ENCODE measurements at regions not wholly inside any gene's neighbourhood (a gene's known extent, or its start where the extent isn't known, plus 50 kb on each side); places are given as distances from the start of the nearest gene placed in this dataset.

DNA sequence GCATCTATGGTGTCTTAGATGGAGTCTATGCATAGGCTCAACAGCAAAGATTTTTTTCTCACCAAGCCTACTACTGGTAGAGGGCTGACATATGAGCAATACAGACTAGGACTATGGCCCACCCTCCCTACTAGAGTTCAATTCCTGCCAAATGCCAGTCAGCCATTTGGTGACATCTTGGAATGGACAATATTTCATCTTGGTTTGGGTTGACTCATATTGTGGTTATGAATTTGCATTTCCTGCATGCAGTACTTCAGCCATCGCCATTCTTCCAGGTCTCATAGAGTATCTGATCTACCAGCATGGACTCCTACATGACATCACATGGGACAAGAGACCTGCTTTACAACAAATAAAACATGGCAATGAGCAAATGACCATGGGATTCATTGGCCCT, 778.1 kb upstream of the SOX9 start:
- no peak for DNase-seq (ENCODE audit: insufficient read length)
- TF ChIP-seq POLR2AphosphoS5 (IDR thresholded peaks at IDR 0.05; ENCODE audit: low read depth, low read length) (no peak), POLR2A (IDR thresholded peaks at IDR 0.05; ENCODE audit: low read depth, low read length) (no peak), TAF1 (IDR thresholded peaks at IDR 0.05; ENCODE audit: borderline replicate concordance, low read depth, low read length) (no peak)
- no peak for FAIRE-seq

GRCh38 chr17:71349908-71350600, 770.8 kb upstream of the SOX9 start:
- no peak for FAIRE-seq

DNA sequence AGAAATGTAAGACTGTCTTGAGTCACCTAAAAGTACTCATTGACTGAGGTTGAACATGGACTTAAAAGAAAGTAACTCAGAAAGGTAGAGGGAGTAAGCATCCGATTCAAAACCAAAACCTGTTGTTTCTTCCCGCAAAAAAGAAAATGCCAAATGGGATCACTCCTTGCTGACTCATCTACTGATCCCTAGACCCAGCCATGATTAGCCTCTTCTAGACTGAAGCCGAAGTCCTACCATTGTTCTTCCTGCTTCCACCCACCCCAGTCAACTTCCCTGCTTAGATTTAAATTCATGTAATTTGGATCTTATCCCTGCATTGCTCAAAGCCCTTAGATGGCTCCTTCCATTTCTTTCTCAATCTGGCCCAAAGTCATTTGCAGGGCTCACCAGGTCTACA, 760.5 kb upstream of the SOX9 start:
- FAIRE-seq = no peak
- DNase-seq (ENCODE audit: insufficient read length) = no peak
- TF ChIP-seq POLR2AphosphoS5 (IDR thresholded peaks at IDR 0.05; ENCODE audit: low read depth, low read length) (no peak), TAF1 (IDR thresholded peaks at IDR 0.05; ENCODE audit: borderline replicate concordance, low read depth, low read length) (no peak), POLR2A (IDR thresholded peaks at IDR 0.05; ENCODE audit: low read depth, low read length) (no peak)

More at GRCh38 chr17:71349908-71350600, 770.8 kb upstream of the SOX9 start:
- DNase-seq (ENCODE audit: insufficient read length) = no peak
- TF ChIP-seq POLR2AphosphoS5 (IDR thresholded peaks at IDR 0.05; ENCODE audit: low read depth, low read length) (no peak), TAF1 (IDR thresholded peaks at IDR 0.05; ENCODE audit: borderline replicate concordance, low read depth, low read length) (no peak), POLR2A (IDR thresholded peaks at IDR 0.05; ENCODE audit: low read depth, low read length) (no peak)

- no peak for TF ChIP-seq POLR2A (IDR thresholded peaks at IDR 0.05; ENCODE audit: low read depth, low read length)
- no peak for TF ChIP-seq POLR2AphosphoS5 (IDR thresholded peaks at IDR 0.05; ENCODE audit: low read depth, low read length)
- no peak for TF ChIP-seq TAF1 (IDR thresholded peaks at IDR 0.05; ENCODE audit: borderline replicate concordance, low read depth, low read length)
- FAIRE-seq = no peak
- no peak for DNase-seq (ENCODE audit: insufficient read length)
These were observed 759.0 kb upstream of the SOX9 start for GRCh38 chr17:71361656-71362450.

- no peak for TF ChIP-seq TAF1 (IDR thresholded peaks at IDR 0.05; ENCODE audit: borderline replicate concordance, low read depth, low read length)
- TF ChIP-seq POLR2A (IDR thresholded peaks at IDR 0.05; ENCODE audit: low read depth, low read length) = no peak
- TF ChIP-seq POLR2AphosphoS5 (IDR thresholded peaks at IDR 0.05; ENCODE audit: low read depth, low read length) = no peak
- DNase-seq (ENCODE audit: insufficient read length) = no peak
- no peak for FAIRE-seq
These were observed 757.2 kb upstream of the SOX9 start for GRCh38 chr17:71363661-71364060.

DNA sequence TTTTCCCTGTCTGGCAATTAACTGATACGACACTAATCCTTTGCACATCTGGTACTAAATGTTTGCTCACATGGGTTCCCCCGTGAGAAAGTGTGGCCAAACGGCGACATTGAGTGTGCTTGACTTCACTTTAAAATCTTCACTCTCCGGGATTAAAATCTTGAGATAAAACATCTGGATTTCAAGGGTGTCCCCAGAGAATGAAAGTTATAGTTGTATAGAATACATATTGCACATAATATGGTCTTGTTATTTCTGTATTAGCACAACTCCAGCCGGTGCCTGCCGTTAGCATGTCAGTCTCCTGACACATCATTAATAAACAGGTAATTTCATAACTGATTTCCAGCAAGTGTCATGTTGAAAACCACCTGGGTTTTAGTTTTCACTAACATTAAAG, 749.0 kb upstream of the SOX9 start:
- TF ChIP-seq TAF1 (IDR thresholded peaks at IDR 0.05; ENCODE audit: borderline replicate concordance, low read depth, low read length) = no peak
- no peak for TF ChIP-seq POLR2A (IDR thresholded peaks at IDR 0.05; ENCODE audit: low read depth, low read length)
- no peak for TF ChIP-seq POLR2AphosphoS5 (IDR thresholded peaks at IDR 0.05; ENCODE audit: low read depth, low read length)
- FAIRE-seq = no peak
- no peak for DNase-seq (ENCODE audit: insufficient read length)

DNA sequence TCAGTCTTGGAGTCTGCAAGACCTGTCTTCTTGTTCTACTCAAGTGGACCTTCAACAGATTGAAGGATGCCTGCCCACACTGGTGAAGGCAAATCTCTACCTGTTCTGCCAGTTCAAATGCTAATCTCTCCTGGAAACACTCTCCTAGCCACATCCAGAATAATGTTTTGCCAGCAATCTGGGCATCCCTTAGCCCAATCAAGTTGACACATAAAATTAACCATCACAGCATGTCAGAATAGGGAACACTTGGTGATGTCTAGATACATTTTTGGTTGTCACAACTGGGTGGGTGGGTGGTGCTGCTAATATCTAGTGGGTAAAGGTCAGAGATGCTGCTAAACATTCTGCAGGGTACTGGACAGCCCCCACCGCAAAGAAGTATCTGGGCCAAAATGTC, 744.9 kb upstream of the SOX9 start:
- FAIRE-seq (no peak), DNase-seq (ENCODE audit: insufficient read length) (no peak)
- TF ChIP-seq TAF1 (IDR thresholded peaks at IDR 0.05; ENCODE audit: borderline replicate concordance, low read depth, low read length) = no peak

DNA sequence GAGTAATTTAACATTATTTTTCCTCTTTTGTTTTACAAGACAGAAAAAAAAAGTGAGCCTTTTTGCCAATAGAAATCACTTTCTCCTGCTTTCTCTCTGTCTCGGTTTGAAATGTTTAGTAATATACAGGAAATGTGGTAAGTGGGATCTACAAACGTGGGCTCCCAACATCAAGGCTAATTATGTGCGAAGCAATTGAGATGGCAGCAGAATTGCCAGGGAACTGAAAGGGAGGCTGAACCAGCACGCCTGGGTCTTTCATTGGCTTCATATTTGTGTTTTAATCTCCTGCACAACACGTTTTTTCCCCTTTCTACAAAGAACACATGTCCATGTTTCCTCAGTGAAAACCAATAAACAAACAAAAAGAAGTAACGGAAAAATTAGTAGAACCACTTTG, 743.9 kb upstream of the SOX9 start:
- no peak for FAIRE-seq
- no peak for TF ChIP-seq POLR2AphosphoS5 (IDR thresholded peaks at IDR 0.05; ENCODE audit: low read depth, low read length)
- no peak for TF ChIP-seq POLR2A (IDR thresholded peaks at IDR 0.05; ENCODE audit: low read depth, low read length)
- no peak for TF ChIP-seq TAF1 (IDR thresholded peaks at IDR 0.05; ENCODE audit: borderline replicate concordance, low read depth, low read length)
- DNase-seq (ENCODE audit: insufficient read length) = no peak

- FAIRE-seq (no peak), DNase-seq (ENCODE audit: insufficient read length) (no peak)
- TF ChIP-seq POLR2A (IDR thresholded peaks at IDR 0.05; ENCODE audit: low read depth, low read length) (no peak), POLR2AphosphoS5 (IDR thresholded peaks at IDR 0.05; ENCODE audit: low read depth, low read length) (no peak), TAF1 (IDR thresholded peaks at IDR 0.05; ENCODE audit: borderline replicate concordance, low read depth, low read length) (no peak)
These were observed 742.8 kb upstream of the SOX9 start for GRCh38 chr17:71378036-71378435.

DNA sequence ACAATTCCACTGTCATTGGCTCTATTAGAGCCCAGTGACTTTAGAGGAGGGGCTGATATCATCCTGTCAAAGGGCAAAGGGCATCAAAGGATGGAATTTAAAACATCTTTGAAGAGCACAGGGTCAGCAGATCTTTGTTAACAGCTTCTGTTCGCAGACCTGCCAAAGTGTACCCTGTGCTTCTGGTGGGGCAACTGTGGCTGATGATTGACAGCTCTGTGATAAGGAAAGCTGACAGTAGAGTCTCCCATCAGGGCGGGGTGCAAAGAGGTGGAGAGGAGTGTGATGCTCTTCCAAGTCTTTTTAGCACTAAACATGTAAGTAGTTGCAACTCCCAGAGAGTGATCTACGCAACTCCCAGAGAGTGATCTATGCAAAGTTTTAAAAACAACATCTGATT, 742.1 kb upstream of the SOX9 start:
- TF ChIP-seq POLR2AphosphoS5 (IDR thresholded peaks at IDR 0.05; ENCODE audit: low read depth, low read length) (no peak), TAF1 (IDR thresholded peaks at IDR 0.05; ENCODE audit: borderline replicate concordance, low read depth, low read length) (no peak)
- FAIRE-seq (no peak), DNase-seq (ENCODE audit: insufficient read length) (no peak)

GRCh38 chr17:71379512-71379911, 741.3 kb upstream of the SOX9 start:
- TF ChIP-seq POLR2AphosphoS5 (IDR thresholded peaks at IDR 0.05; ENCODE audit: low read depth, low read length) = no peak
- TF ChIP-seq TAF1 (IDR thresholded peaks at IDR 0.05; ENCODE audit: borderline replicate concordance, low read depth, low read length) = no peak
- TF ChIP-seq POLR2A (IDR thresholded peaks at IDR 0.05; ENCODE audit: low read depth, low read length) = no peak
- FAIRE-seq (no peak), DNase-seq (ENCODE audit: insufficient read length) (no peak)

- DNase-seq (ENCODE audit: insufficient read length) (no peak), FAIRE-seq (no peak)
- no peak for TF ChIP-seq POLR2A (IDR thresholded peaks at IDR 0.05; ENCODE audit: low read depth, low read length)
- TF ChIP-seq TAF1 (IDR thresholded peaks at IDR 0.05; ENCODE audit: borderline replicate concordance, low read depth, low read length) = no peak
- no peak for TF ChIP-seq POLR2AphosphoS5 (IDR thresholded peaks at IDR 0.05; ENCODE audit: low read depth, low read length)
These were observed 740.3 kb upstream of the SOX9 start for GRCh38 chr17:71380535-71380934.
